OCI-LY1 (cell line): ENCODE measurements at regions not wholly inside any gene's neighbourhood (a gene's known extent, or its start where the extent isn't known, plus 50 kb on each side); places are given as distances from the start of the nearest gene placed in this dataset.

Experiments used
- H2AFZ ChIP-seq: fragments of 200-600 bp; sonication (generic), shearing (Covaris generic); 2 replicates; pipeline ENCODE4 v1.6.0; 2014; ENCODE audit warnings: antibody characterized with exemption, mild to moderate bottlenecking, low read length
- H3F3A ChIP-seq: fragments of 200-600 bp; sonication (generic), shearing (Covaris generic); 2 replicates; pipeline ENCODE4 v1.6.0; 2014; ENCODE audit warnings: mild to moderate bottlenecking, antibody characterized with exemption, low read length, moderate library complexity; ENCODE audit not compliant: insufficient read depth
- H3K27ac ChIP-seq: fragments of 200-600 bp; sonication (generic); 2 replicates; pipeline ENCODE4 v1.5.1; 2014; ENCODE audit warnings: low read length, mixed run types, mild to moderate bottlenecking, low read depth; ENCODE audit not compliant: poor library complexity, severe bottlenecking
- H3K27me3 ChIP-seq: fragments of 200-600 bp; sonication (generic); 2 replicates; pipeline ENCODE4 v1.6.0; 2014; ENCODE audit warnings: antibody characterized with exemption, mild to moderate bottlenecking, low read length, moderate library complexity; ENCODE audit not compliant: insufficient read depth
- H3K36me3 ChIP-seq: fragments of 200-600 bp; sonication (generic); 2 replicates; pipeline ENCODE4 v1.6.1; 2014; ENCODE audit warnings: mild to moderate bottlenecking, antibody characterized with exemption, low read length, moderate library complexity, mixed read lengths; ENCODE audit not compliant: insufficient read depth
- H3K4me1 ChIP-seq: fragments of 200-600 bp; sonication (generic); 2 replicates; pipeline ENCODE4 v1.5.1; 2014; ENCODE audit warnings: mild to moderate bottlenecking, low read length, moderate library complexity; ENCODE audit not compliant: insufficient read depth, severe bottlenecking
- H3K4me2 ChIP-seq: fragments of 200-600 bp; sonication (generic), shearing (Covaris generic); 2 replicates; pipeline ENCODE4 v1.6.1; 2014; ENCODE audit warnings: low read length
- H3K4me3 ChIP-seq: fragments of 200-600 bp; sonication (generic); 2 replicates; pipeline ENCODE4 v1.5.1; 2014; ENCODE audit warnings: low read length, low read depth, mild to moderate bottlenecking, mixed read lengths; ENCODE audit not compliant: poor library complexity, severe bottlenecking
- H3K79me2 ChIP-seq: fragments of 200-600 bp; shearing (Covaris generic); 2 replicates; pipeline ENCODE4 v1.6.1; 2016; ENCODE audit warnings: mixed run types, low read length, mixed read lengths; ENCODE audit not compliant: insufficient read depth
- H3K9ac ChIP-seq: fragments of 200-600 bp; sonication (generic), shearing (Covaris generic); 2 replicates; pipeline ENCODE4 v1.6.1; 2014; ENCODE audit warnings: mild to moderate bottlenecking, low read length, mixed read lengths
- H3K9me2 ChIP-seq: fragments of 200-600 bp; sonication (generic), shearing (Covaris generic); 2 replicates; pipeline ENCODE4 v1.6.1; 2014; ENCODE audit warnings: low read depth, mild to moderate bottlenecking, low read length, mixed read lengths
- H3K9me3 ChIP-seq: fragments of 200-600 bp; shearing (Covaris generic); 2 replicates; pipeline ENCODE4 v1.6.1; 2014; ENCODE audit warnings: low read length, mixed read lengths
- H4K20me1 ChIP-seq: fragments of 200-600 bp; sonication (generic), shearing (Covaris generic); 2 replicates; pipeline ENCODE4 v1.6.0; 2016; ENCODE audit warnings: mild to moderate bottlenecking, low read length; ENCODE audit not compliant: insufficient read depth
- CTCF ChIP-seq: fragments of 200-600 bp; sonication (generic), shearing (Covaris generic); IDR thresholded peaks from 2 replicates; pipeline ENCODE4 v1.5.1; 2017; ENCODE audit warnings: mild to moderate bottlenecking, antibody characterized with exemption, low read length, moderate library complexity, mixed read lengths
- EZH2 ChIP-seq: fragments of 200-600 bp; sonication (generic), shearing (Covaris generic); IDR thresholded peaks from 2 replicates; pipeline ENCODE4 v1.8.0; 2017; ENCODE audit warnings: borderline replicate concordance, mixed run types, mild to moderate bottlenecking, antibody characterized with exemption, low read length, moderate library complexity, mixed read lengths

- H3F3A ChIP-seq, result no peaks in the 10 kb centered on the region
- TF ChIP-seq EZH2, result no peak
Measured at GRCh38 chr4:119816473-119816872, 187.9 kb upstream of the PDE5A start.

GRCh38 chr4:119810001-119810400 is 181.4 kb upstream of the PDE5A start:
- Histone ChIP-seq H3K27ac (no peak overlapping the region), H3K4me1 (no peaks in the 10 kb centered on the region), H3K9me2 (no peaks in the 10 kb centered on the region), H3K9me3 (no peaks in the 10 kb centered on the region), H4K20me1 (no peaks in the 10 kb centered on the region), H2AFZ (no peak overlapping the region), H3K79me2 (no peaks in the 10 kb centered on the region), H3K36me3 (no peaks in the 10 kb centered on the region), H3K9ac (no peak overlapping the region), H3F3A (no peaks in the 10 kb centered on the region), H3K4me2 (no peak overlapping the region), H3K27me3 (no peaks in the 10 kb centered on the region), H3K4me3 (no peak overlapping the region)
- TF ChIP-seq EZH2 (no peak), CTCF (no peak)

More at GRCh38 chr4:119816473-119816872, 187.9 kb upstream of the PDE5A start:
- H3K36me3 ChIP-seq, result no peaks in the 10 kb centered on the region
- H3K9ac ChIP-seq, result no peak overlapping the region
- no peaks in the 10 kb centered on the region for H3K79me2 ChIP-seq
- no peaks in the 10 kb centered on the region for H3K9me2 ChIP-seq
- no peak overlapping the region for H2AFZ ChIP-seq
- no peaks in the 10 kb centered on the region for H3K9me3 ChIP-seq
- no peaks in the 10 kb centered on the region for H3K4me1 ChIP-seq
- H3K27ac ChIP-seq, result no peak overlapping the region
- H3K4me3 ChIP-seq, result no peak overlapping the region
- H3K27me3 ChIP-seq, result no peaks in the 10 kb centered on the region
- H4K20me1 ChIP-seq, result no peaks in the 10 kb centered on the region
- no peak overlapping the region for H3K4me2 ChIP-seq

- Histone ChIP-seq H3K4me2 (no peak overlapping the region), H3K79me2 (no peaks in the 10 kb centered on the region), H3F3A (no peaks in the 10 kb centered on the region), H3K4me1 (no peaks in the 10 kb centered on the region), H3K27ac (no peak overlapping the region), H3K36me3 (no peaks in the 10 kb centered on the region), H3K4me3 (no peak overlapping the region), H3K9ac (no peak overlapping the region), H3K27me3 (no peaks in the 10 kb centered on the region), H2AFZ (no peak overlapping the region), H3K9me2 (no peaks in the 10 kb centered on the region), H3K9me3 (no peaks in the 10 kb centered on the region), H4K20me1 (no peaks in the 10 kb centered on the region)
- TF ChIP-seq CTCF, result no peak
- no peak for TF ChIP-seq EZH2
Measured at GRCh38 chr4:119804404-119804803, 175.8 kb upstream of the PDE5A start.

GRCh38 chr4:119797238-119797894 is 168.8 kb upstream of the PDE5A start:
- H3K4me3 ChIP-seq, result no peak overlapping the region
- H3K4me1 ChIP-seq, result no peaks in the 10 kb centered on the region
- H3K4me2 ChIP-seq, result no peak overlapping the region
- H3F3A ChIP-seq, result no peaks in the 10 kb centered on the region
- no peaks in the 10 kb centered on the region for H3K9me3 ChIP-seq
- H3K9me2 ChIP-seq, result no peaks in the 10 kb centered on the region
- no peaks in the 10 kb centered on the region for H3K36me3 ChIP-seq
- H3K27ac ChIP-seq, result no peak overlapping the region
- no peak overlapping the region for H3K9ac ChIP-seq
- H2AFZ ChIP-seq, result no peak overlapping the region
- H3K79me2 ChIP-seq, result no peaks in the 10 kb centered on the region
- H3K27me3 ChIP-seq, result no peaks in the 10 kb centered on the region
- no peak for TF ChIP-seq CTCF
- TF ChIP-seq EZH2, result no peak
- H4K20me1 ChIP-seq, result no peaks in the 10 kb centered on the region
